MM.1S (cell line): ENCODE measurements at regions not wholly inside any gene's neighbourhood (a gene's known extent, or its start where the extent isn't known, plus 50 kb on each side); places are given as distances from the start of the nearest gene placed in this dataset.

Experiments
- DNase-seq: peaks from one replicate; pipeline ENCODE4 v3.0.0-alpha.2; 2015
- H2AFZ ChIP-seq: fragments of 300-600 bp; sonication (generic); 2 replicates; pipeline ENCODE4 v1.6.0; 2016; ENCODE audit warnings: antibody characterized with exemption, low read length
- H3F3A ChIP-seq: fragments of 300-600 bp; sonication (generic); 2 replicates; pipeline ENCODE4 v1.6.1; 2016; ENCODE audit warnings: mild to moderate bottlenecking, antibody characterized with exemption, low read length, moderate library complexity, mixed read lengths; ENCODE audit not compliant: insufficient read depth
- H3K27ac ChIP-seq: fragments of 300-600 bp; sonication (generic); 2 replicates; pipeline ENCODE4 v1.5.1; 2016; ENCODE audit warnings: mild to moderate bottlenecking, low read length
- H3K27me3 ChIP-seq: fragments of 300-600 bp; sonication (generic); replicated peaks from 2 replicates; pipeline ENCODE4 v1.6.0; 2016; ENCODE audit warnings: low read length; ENCODE audit not compliant: insufficient read depth
- H3K36me3 ChIP-seq: fragments of 300-600 bp; sonication (generic); replicated peaks from 2 replicates; pipeline ENCODE4 v1.6.1; 2016; ENCODE audit warnings: mild to moderate bottlenecking, low read length, mixed read lengths; ENCODE audit not compliant: insufficient read depth
- H3K4me1 ChIP-seq: fragments of 300-600 bp; sonication (generic); 2 replicates; pipeline ENCODE4 v1.6.1; 2016; ENCODE audit warnings: low read length, mixed read lengths
- H3K4me2 ChIP-seq: fragments of 300-600 bp; sonication (generic); 2 replicates; pipeline ENCODE4 v1.6.0; 2016; ENCODE audit warnings: low read depth, low read length
- H3K4me3 ChIP-seq: fragments of 300-600 bp; sonication (generic); 2 replicates; pipeline ENCODE4 v1.5.1; 2016; ENCODE audit warnings: low read length, mixed read lengths
- H3K79me2 ChIP-seq: fragments of 300-600 bp; sonication (generic); 2 replicates; pipeline ENCODE4 v1.6.1; 2016; ENCODE audit warnings: mixed run types, low read length, mixed read lengths
- H3K9ac ChIP-seq: fragments of 300-600 bp; sonication (generic); 2 replicates; pipeline ENCODE4 v1.6.1; 2016; ENCODE audit warnings: low read length, mixed read lengths
- H3K9me2 ChIP-seq: fragments of 300-600 bp; sonication (generic); replicated peaks from 2 replicates; pipeline ENCODE4 v1.6.1; 2016; ENCODE audit warnings: mild to moderate bottlenecking, low read length, mixed read lengths; ENCODE audit not compliant: insufficient read depth
- H3K9me3 ChIP-seq: fragments of 300-600 bp; sonication (generic); replicated peaks from 2 replicates; pipeline ENCODE4 v1.6.1; 2016; ENCODE audit warnings: mild to moderate bottlenecking, low read length, mixed read lengths; ENCODE audit not compliant: insufficient read depth
- H4K20me1 ChIP-seq: fragments of 300-600 bp; sonication (generic); 2 replicates; pipeline ENCODE4 v1.6.1; 2016; ENCODE audit warnings: mild to moderate bottlenecking, low read length, moderate library complexity, mixed read lengths; ENCODE audit not compliant: insufficient read depth
- CTCF ChIP-seq: fragments of 300-600 bp; sonication (generic); IDR thresholded peaks from 2 replicates; pipeline ENCODE4 v1.5.1; 2016; ENCODE audit warnings: antibody characterized with exemption, low read length, mixed read lengths
- EZH2 ChIP-seq: fragments of 300-600 bp; sonication (generic); optimal IDR thresholded peaks from 2 replicates; pipeline ENCODE3; 2017; ENCODE audit warnings: low read depth, mild to moderate bottlenecking, antibody characterized with exemption, low read length, mixed read lengths
- EZH2phosphoT487 ChIP-seq: fragments of 300-600 bp; sonication (generic); IDR thresholded peaks from 2 replicates; pipeline ENCODE4 v1.6.1; 2018; ENCODE audit warnings: antibody characterized with exemption, low read length

- no peaks in the 10 kb centered on the region for H3K27me3 ChIP-seq
- no peaks in the 10 kb centered on the region for H3F3A ChIP-seq
- no peaks in the 10 kb centered on the region for H3K9me3 ChIP-seq
- no peaks in the 10 kb centered on the region for H3K79me2 ChIP-seq
- no peak overlapping the region for H3K4me3 ChIP-seq
- no peaks in the 10 kb centered on the region for H3K9me2 ChIP-seq
- no peaks in the 10 kb centered on the region for H3K4me1 ChIP-seq
- no peak for DNase-seq
- H3K36me3 ChIP-seq, result no peaks in the 10 kb centered on the region
- no peaks in the 10 kb centered on the region for H4K20me1 ChIP-seq
- no peak overlapping the region for H2AFZ ChIP-seq
- no peak overlapping the region for H3K27ac ChIP-seq
- TF ChIP-seq EZH2phosphoT487 (no peak), EZH2 (no peak), CTCF (no peak)
- H3K9ac ChIP-seq, result no peak overlapping the region
- no peak overlapping the region for H3K4me2 ChIP-seq
Observed at GRCh38 chr4:132540268-132540667, 608.8 kb upstream of the PCDH10 start.

- Histone ChIP-seq H2AFZ (no peak overlapping the region), H3F3A (no peaks in the 10 kb centered on the region), H3K27me3 (no peaks in the 10 kb centered on the region), H3K9ac (no peak overlapping the region), H3K4me1 (no peaks in the 10 kb centered on the region), H3K9me2 (no peaks in the 10 kb centered on the region), H4K20me1 (no peaks in the 10 kb centered on the region), H3K9me3 (no peaks in the 10 kb centered on the region), H3K27ac (no peak overlapping the region), H3K79me2 (no peaks in the 10 kb centered on the region), H3K36me3 (no peaks in the 10 kb centered on the region), H3K4me3 (no peak overlapping the region), H3K4me2 (no peak overlapping the region)
- TF ChIP-seq EZH2 (no peak), EZH2phosphoT487 (no peak), CTCF (no peak)
- no peak for DNase-seq
Observed at GRCh38 chr4:132540797-132541196, 608.3 kb upstream of the PCDH10 start.

- Histone ChIP-seq H3K4me3 (no peak overlapping the region), H3K4me1 (no peaks in the 10 kb centered on the region), H3K4me2 (no peak overlapping the region), H3K36me3 (no peaks in the 10 kb centered on the region), H3K27ac (no peak overlapping the region), H3K79me2 (no peaks in the 10 kb centered on the region), H3F3A (no peaks in the 10 kb centered on the region), H4K20me1 (no peaks in the 10 kb centered on the region), H3K9ac (no peak overlapping the region), H3K9me2 (no peaks in the 10 kb centered on the region), H3K9me3 (no peaks in the 10 kb centered on the region), H3K27me3 (no peaks in the 10 kb centered on the region), H2AFZ (no peak overlapping the region)
- DNase-seq, result no peak
- TF ChIP-seq CTCF (no peak), EZH2 (no peak), EZH2phosphoT487 (no peak)
Observed at GRCh38 chr4:132542228-132542627, 606.9 kb upstream of the PCDH10 start.

- Histone ChIP-seq H3K4me1 (no peaks in the 10 kb centered on the region), H3K27ac (no peak overlapping the region), H3K27me3 (no peaks in the 10 kb centered on the region), H3K36me3 (no peaks in the 10 kb centered on the region), H3K4me2 (no peak overlapping the region), H3K9me2 (no peaks in the 10 kb centered on the region), H2AFZ (no peak overlapping the region), H3K9me3 (no peaks in the 10 kb centered on the region), H4K20me1 (no peaks in the 10 kb centered on the region), H3F3A (no peaks in the 10 kb centered on the region), H3K4me3 (no peak overlapping the region), H3K79me2 (no peaks in the 10 kb centered on the region), H3K9ac (no peak overlapping the region)
- TF ChIP-seq CTCF (no peak), EZH2 (no peak), EZH2phosphoT487 (no peak)
- no peak for DNase-seq
Observed at GRCh38 chr4:132548463-132548862, 600.6 kb upstream of the PCDH10 start.
